Neural progenitor cell (in vitro differentiated cells): ENCODE measurements at regions not wholly inside any gene's neighbourhood (a gene's known extent, or its start where the extent isn't known, plus 50 kb on each side); places are given as distances from the start of the nearest gene placed in this dataset.

Experiments used
- DNase-seq: peaks from one replicate; pipeline ENCODE4 v3.0.0-alpha.2; 2016; ENCODE audit warnings: low spot score
- H2AFZ ChIP-seq: fragments of 200-600 bp; sonication (generic); replicated peaks from 2 replicates; pipeline ENCODE4 v1.6.1; 2016; ENCODE audit warnings: antibody characterized with exemption
- H3F3A ChIP-seq: fragments of 200-600 bp; sonication (generic); 2 replicates; pipeline ENCODE4 v1.6.1; 2016; ENCODE audit warnings: antibody characterized with exemption, low read depth
- H3K27ac ChIP-seq: fragments of 200-600 bp; sonication (generic); 2 replicates; pipeline ENCODE4 v1.5.1; 2016; ENCODE audit warnings: mild to moderate bottlenecking
- H3K27me3 ChIP-seq: fragments of 200-600 bp; sonication (generic); 2 replicates; pipeline ENCODE4 v1.6.1; 2016; ENCODE audit warnings: mild to moderate bottlenecking, moderate library complexity
- H3K36me3 ChIP-seq: fragments of 200-600 bp; sonication (generic); 2 replicates; pipeline ENCODE4 v1.5.1; 2016
- H3K4me1 ChIP-seq: fragments of 200-600 bp; sonication (generic); 2 replicates; pipeline ENCODE4 v1.6.1; 2016; ENCODE audit warnings: mixed run types
- H3K4me2 ChIP-seq: fragments of 200-600 bp; sonication (generic); 2 replicates; pipeline ENCODE4 v1.6.1; 2016
- H3K4me3 ChIP-seq: fragments of 200-600 bp; sonication (generic); 2 replicates; pipeline ENCODE4 v1.5.1; 2016
- H3K79me2 ChIP-seq: fragments of 200-600 bp; sonication (generic); 2 replicates; pipeline ENCODE4 v1.6.1; 2016; ENCODE audit warnings: low read depth
- H3K9ac ChIP-seq: fragments of 200-600 bp; sonication (generic); 2 replicates; pipeline ENCODE4 v1.6.1; 2016
- H3K9me3 ChIP-seq: fragments of 200-600 bp; sonication (generic); 2 replicates; pipeline ENCODE4 v1.5.1; 2016; ENCODE audit warnings: low read depth
- H4K20me1 ChIP-seq: fragments of 200-600 bp; sonication (generic); 2 replicates; pipeline ENCODE4 v1.6.1; 2016; ENCODE audit warnings: low read depth
- H3K27ac Mint-ChIP-seq: 3 replicates; pipeline ENCODE4 v1.8.0; 2021; ENCODE audit warnings: mixed read lengths
- H3K27me3 Mint-ChIP-seq: 2 replicates; pipeline ENCODE4 v1.8.0; 2022; ENCODE audit warnings: low read depth, mild to moderate bottlenecking, inconsistent platforms, moderate library complexity, mixed read lengths; ENCODE audit not compliant: insufficient read depth
- H3K36me3 Mint-ChIP-seq: 3 replicates; pipeline ENCODE4 v1.8.0; 2021; ENCODE audit warnings: mixed read lengths
- H3K4me1 Mint-ChIP-seq: 3 replicates; pipeline ENCODE4 v1.8.0; 2021; ENCODE audit warnings: mixed read lengths
- H3K4me3 Mint-ChIP-seq: 3 replicates; pipeline ENCODE4 v1.8.0; 2021; ENCODE audit warnings: mild to moderate bottlenecking, moderate library complexity, mixed read lengths
- H3K9me3 Mint-ChIP-seq: 3 replicates; pipeline ENCODE4 v1.8.0; 2020; ENCODE audit warnings: mixed read lengths
- CTCF ChIP-seq: fragments of 200-600 bp; sonication (generic); IDR thresholded peaks from 2 replicates; pipeline ENCODE4 v1.5.1; 2017; ENCODE audit warnings: antibody characterized with exemption, mild to moderate bottlenecking
- EZH2 ChIP-seq: fragments of 200-600 bp; sonication (generic); IDR thresholded peaks from 2 replicates; pipeline ENCODE4 v1.6.1; 2017; ENCODE audit warnings: antibody characterized with exemption, mild to moderate bottlenecking, moderate library complexity
- EZH2phosphoT487 ChIP-seq: fragments of 200-600 bp; sonication (generic); IDR thresholded peaks from 2 replicates; pipeline ENCODE4 v1.6.1; 2017; ENCODE audit warnings: antibody characterized with exemption

DNA sequence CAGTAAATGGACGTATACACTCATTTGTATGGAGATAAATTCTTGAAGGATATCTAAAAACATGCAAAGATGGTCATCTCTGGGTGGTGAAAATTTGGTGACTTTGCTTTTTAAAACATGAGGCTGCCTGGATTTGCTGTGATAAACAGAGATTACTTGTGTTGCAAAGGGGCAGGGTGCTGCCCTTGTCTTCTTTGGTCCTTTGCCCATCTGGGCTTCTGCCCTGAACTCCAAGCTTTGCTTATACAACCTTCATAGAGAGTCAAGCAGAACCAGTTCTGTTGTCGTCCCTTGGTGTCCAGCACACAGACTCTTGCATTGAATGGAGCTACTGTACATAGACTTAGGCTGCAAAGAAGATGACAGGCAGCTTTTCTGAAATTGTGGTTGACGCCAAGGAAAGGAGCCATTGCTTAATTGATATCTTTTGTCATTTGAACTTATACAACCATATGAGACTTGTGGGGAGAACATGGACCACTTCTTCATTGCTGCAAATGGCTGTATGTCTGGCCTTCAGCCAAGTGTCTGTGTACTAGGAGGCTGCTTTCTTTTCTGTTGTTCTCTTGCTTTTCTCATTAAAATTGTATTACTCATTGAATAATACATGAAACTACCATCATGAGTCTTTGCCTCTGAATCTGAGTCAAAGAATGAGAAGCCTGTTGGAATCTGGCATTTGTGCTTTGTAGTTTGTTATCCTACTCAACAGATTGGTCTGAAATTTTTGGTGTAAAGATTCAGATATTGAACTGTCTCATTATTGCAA lies 152.5 kb downstream of the DMRT2 start:
- H3K4me1 ChIP-seq, result no peaks in the 10 kb centered on the region
- H3K27ac Mint-ChIP-seq, result no peak overlapping the region
- H3K36me3 ChIP-seq, result no peaks in the 10 kb centered on the region
- no peak overlapping the region for H3K4me3 Mint-ChIP-seq
- H3F3A ChIP-seq, result no peaks in the 10 kb centered on the region
- H3K9me3 ChIP-seq, result no peaks in the 10 kb centered on the region
- H3K4me3 ChIP-seq, result no peak overlapping the region
- TF ChIP-seq EZH2phosphoT487 (no peak), CTCF (no peak), EZH2 (no peak)
- H3K9ac ChIP-seq, result no peak overlapping the region
- H3K27me3 Mint-ChIP-seq, result no peaks in the 10 kb centered on the region
- no peak overlapping the region for H3K27ac ChIP-seq
- H3K79me2 ChIP-seq, result no peaks in the 10 kb centered on the region
- H2AFZ ChIP-seq, result no peak overlapping the region
- H4K20me1 ChIP-seq, result no peaks in the 10 kb centered on the region
- no peaks in the 10 kb centered on the region for H3K36me3 Mint-ChIP-seq
- DNase-seq, result no peak
- H3K27me3 ChIP-seq, result no peaks in the 10 kb centered on the region
- no peak overlapping the region for H3K4me2 ChIP-seq
- H3K9me3 Mint-ChIP-seq, result no peaks in the 10 kb centered on the region
- no peaks in the 10 kb centered on the region for H3K4me1 Mint-ChIP-seq

DNA sequence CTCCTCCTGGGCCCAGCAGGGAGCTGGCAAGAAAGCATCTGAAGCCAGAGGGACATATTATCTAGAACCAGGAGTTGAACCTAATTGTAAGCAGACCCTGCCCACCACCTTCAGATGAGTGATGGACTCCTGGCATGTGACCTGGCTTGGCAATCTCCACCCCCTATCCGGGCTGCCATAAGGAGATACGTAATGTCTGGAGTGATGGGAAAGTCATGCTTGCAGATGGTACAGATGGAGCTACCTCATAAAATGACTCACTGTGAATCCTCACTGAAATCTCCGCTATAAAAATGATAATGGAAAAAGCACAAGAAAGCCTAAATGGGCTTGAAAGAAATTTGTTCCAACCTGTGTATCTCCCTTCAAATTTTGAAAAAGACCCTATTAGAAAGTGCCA lies 157.5 kb downstream of the DMRT2 start:
- no peak overlapping the region for H3K4me2 ChIP-seq
- TF ChIP-seq EZH2phosphoT487 (no peak), EZH2 (no peak), CTCF (no peak)
- no peaks in the 10 kb centered on the region for H3F3A ChIP-seq
- H3K9ac ChIP-seq, result no peak overlapping the region
- Mint-ChIP-seq H3K27ac (no peak overlapping the region), H3K9me3 (no peaks in the 10 kb centered on the region), H3K4me3 (no peak overlapping the region), H3K4me1 (no peaks in the 10 kb centered on the region), H3K27me3 (peaks cover 5% of the 10 kb centered on the region), H3K36me3 (no peaks in the 10 kb centered on the region)
- no peak for DNase-seq
- H4K20me1 ChIP-seq, result no peaks in the 10 kb centered on the region
- H3K79me2 ChIP-seq, result no peaks in the 10 kb centered on the region
- no peaks in the 10 kb centered on the region for H3K4me1 ChIP-seq
- no peaks in the 10 kb centered on the region for H3K27me3 ChIP-seq
- peaks cover 4% of the 10 kb centered on the region for H3K9me3 ChIP-seq
- no peak overlapping the region for H3K27ac ChIP-seq
- H3K36me3 ChIP-seq, result no peaks in the 10 kb centered on the region
- no peak overlapping the region for H2AFZ ChIP-seq
- no peak overlapping the region for H3K4me3 ChIP-seq

- Mint-ChIP-seq H3K27me3 (peaks cover 5% of the 10 kb centered on the region), H3K4me1 (no peaks in the 10 kb centered on the region), H3K36me3 (no peaks in the 10 kb centered on the region), H3K9me3 (no peaks in the 10 kb centered on the region), H3K4me3 (no peak overlapping the region), H3K27ac (no peak overlapping the region)
- H3K9ac ChIP-seq, result no peak overlapping the region
- TF ChIP-seq CTCF (no peak), EZH2phosphoT487 (no peak), EZH2 (no peak)
- H4K20me1 ChIP-seq, result no peaks in the 10 kb centered on the region
- H3K27ac ChIP-seq, result no peak overlapping the region
- DNase-seq, result no peak
- H3K36me3 ChIP-seq, result no peaks in the 10 kb centered on the region
- no peaks in the 10 kb centered on the region for H3F3A ChIP-seq
- H3K27me3 ChIP-seq, result no peaks in the 10 kb centered on the region
- no peaks in the 10 kb centered on the region for H3K79me2 ChIP-seq
- H3K4me1 ChIP-seq, result no peaks in the 10 kb centered on the region
- H2AFZ ChIP-seq, result no peak overlapping the region
- H3K4me3 ChIP-seq, result no peak overlapping the region
- H3K4me2 ChIP-seq, result no peak overlapping the region
- H3K9me3 ChIP-seq, result peaks cover 5% of the 10 kb centered on the region
These were observed 158.0 kb downstream of the DMRT2 start for GRCh38 chr9:1208157-1208556.
